Activated CD4-positive, CD25-positive, alpha-beta regulatory T cell treated with anti-CD3 and anti-CD28 coated beads, Interleukin-2, amount 50 U/mL, for 72 hours (primary cell): ENCODE measurements at regions not wholly inside any gene's neighbourhood (a gene's known extent, or its start where the extent isn't known, plus 50 kb on each side); places are given as distances from the start of the nearest gene placed in this dataset.

Source experiments
- DNase-seq: peaks from one replicate; pipeline ENCODE4 v3.0.0; 2021

DNA sequence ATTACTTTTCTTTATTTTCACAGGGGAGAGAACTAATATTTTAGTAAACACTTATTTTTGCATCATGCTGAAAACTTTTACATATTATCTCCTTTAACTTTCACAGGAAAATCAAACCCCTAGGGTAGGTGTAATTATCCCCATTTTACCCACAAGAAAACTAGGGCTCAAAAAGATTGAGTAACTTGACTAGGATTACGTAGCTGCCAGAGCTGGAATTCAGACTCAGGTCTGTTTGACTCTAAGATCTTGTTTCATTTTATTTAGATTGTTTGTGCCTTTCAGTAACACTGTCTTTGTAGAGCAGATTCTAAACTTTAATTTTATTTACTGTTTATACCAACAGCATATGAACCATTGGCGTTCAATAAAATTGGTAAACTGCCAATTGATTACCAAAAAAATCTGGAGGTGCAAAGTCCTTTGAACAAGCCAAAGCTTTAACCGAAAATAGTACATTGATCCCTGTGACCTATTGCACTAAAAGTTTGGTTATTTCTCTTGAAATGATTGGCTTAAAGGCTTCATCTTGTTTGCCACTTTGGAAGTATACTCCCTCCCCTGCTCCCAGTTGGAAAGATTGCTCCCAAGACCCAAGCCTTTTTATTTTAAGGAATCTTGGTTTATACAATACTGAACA lies 71.0 kb upstream of the WDR26 start:
- no peak for DNase-seq

DNA sequence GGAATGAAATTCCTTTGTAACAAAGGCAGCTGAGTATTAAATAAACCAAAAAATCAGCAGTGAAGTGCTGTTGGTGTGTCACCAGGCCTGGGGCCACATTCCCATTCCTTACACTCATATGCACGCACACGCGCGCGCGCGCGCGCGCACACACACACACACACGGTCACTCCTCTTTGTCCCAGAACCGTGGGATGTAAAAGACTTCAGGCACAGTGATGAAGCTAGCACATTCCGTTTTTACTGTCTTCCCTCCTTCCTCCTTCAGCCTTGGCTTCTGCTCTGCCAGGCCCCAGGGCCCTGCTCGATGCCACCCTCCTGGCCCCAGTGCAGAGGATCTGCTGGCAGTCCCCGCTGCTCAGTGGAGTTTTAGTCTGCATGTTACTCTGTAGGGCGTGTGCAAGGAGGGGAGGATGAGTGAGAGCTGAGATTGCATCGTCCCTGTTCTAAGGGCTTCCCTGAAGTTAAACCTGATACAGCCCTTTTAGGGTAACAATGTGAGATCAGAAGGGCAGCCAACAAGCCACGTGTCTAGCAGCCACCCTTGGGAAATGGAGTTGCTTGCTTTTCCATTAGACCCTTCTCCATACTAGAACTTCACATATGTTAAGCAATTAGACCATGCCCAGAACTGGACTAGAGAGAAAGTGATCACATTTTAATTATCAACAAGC lies 71.7 kb upstream of the WDR26 start:
- no peak for DNase-seq

DNA sequence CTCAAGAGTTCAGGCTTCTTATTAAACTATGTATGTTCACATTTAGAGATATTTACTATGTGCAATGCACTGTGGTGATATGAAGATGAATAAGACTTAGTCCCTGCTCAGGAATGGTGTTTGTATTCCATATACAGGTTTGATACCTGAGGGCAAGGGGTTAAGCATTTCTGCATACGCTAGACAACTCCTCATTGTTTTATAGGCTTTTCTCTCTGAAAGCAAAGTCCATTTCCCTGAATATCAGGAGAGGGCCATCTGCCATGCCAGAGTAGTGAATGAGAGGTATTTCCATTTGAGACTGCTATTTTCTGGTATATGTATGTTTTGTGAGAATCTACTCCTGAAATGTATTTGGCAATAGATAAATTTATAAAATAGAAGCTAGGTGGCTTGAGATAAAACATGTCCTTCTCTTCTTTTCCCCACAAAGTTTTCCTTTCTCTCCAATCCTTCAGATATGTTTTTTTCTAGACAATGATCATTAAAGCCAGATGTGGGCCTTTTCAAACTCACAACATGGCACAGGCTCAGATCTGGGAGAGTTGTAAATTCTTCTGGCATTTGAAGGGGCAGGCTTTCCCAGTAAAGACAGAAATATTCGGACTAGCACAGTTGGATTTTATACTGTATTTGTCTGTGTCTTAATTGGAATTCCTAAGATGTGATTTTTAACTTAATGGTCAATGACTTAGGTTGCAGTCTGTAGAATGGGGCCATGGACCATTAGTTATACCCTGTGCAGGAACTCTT lies 73.3 kb upstream of the WDR26 start:
- no peak for DNase-seq

DNA sequence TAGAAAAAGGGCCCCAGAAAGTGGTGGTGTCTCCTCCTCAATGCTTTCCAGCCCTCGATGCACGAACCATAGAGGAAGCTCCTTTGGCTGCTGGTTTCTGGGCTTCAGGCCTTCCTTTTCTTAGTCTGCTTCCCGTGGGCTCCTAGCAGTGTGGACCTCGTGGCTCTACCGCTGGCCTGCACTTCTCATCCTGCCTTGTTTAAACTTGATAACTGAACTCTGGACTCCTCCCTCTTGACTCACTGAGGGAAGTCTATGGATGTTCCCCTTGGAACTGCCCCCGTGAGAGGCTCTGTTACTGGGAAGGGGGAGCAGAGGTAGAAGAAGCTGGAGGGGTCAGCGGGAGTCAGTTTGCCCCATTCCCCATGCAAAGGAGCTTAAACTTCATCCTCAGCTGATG lies 75.3 kb upstream of the WDR26 start:
- no peak for DNase-seq

DNA sequence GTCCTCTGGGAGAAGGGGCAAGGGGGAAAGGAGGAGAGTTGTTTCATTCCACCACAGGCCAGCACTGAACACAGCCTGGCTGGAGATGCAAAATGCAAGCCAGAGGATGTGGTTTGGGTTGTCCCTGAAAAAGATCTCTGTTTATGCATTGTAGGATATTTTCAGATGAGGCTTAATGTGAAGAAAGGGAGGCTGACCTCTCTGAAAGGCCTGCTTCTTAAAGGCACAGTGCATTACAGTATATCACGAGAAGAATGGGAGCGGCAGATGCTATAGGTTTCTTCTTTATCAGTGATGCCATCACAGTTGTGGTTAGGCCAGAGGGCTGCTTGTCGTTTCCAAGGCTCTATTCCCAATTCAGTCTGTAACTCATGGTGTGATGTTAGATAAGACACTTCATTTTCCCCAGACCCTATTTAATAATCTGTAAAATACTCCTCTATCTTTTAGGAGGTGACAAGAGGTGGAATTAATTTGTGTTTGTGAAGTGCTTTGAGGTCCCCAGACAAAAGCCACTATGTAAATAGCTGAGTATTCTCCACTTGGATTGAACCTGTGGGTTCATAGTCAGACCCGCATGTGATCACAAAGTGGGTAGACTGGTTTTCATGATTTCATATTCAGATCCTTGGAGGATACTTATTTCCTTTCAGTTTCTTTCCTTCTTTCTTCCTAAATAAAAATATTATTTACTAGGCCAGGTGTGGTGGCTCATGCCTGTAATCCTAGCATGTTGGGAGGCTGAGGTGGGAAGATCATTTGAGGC lies 76.5 kb upstream of the WDR26 start:
- no peak for DNase-seq

DNA sequence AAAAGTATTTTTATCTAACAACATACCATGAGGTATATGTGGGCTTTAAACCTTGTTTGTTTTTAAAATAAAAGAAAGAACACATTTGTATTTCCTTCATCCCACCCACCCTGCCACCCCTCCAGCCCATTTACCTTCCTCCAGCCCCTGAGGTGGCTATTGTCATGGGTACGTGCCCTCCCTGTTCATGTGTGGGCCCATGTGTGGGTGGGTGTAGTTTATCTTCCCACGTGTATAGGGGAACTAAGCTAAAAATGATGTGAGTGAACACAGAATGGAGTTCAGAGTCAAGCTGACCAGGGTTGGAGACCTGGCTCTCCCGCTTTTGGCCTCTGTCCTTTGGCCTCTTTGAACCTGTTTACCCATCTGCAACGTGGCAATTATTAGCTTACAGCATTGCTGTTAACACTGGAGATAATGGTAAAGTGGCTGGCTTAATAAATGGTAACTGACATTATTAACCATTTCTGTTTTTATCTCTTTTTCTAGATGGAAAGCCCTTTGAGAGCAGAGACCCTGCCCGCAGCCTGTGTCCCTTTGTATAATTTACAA lies 78.1 kb upstream of the WDR26 start:
- no peak for DNase-seq

DNA sequence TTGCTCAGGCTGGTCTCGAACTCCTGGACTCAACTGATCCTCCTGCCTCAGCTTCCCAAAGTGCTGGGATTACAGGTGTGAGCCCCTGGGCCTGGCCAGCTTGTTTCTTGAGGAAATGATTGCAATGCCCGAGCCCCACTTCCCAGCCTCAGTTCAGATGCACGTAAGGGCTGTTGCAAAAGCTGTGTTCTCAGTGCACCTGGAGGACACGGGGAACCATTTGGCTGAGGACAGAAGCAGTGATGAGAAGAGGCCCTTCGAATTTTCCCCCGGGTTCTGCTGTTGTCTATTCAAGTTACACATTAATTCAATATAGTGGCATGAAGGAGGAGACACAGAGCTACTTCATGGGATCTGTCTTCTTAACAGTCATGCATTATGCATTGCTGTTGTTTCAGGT lies 78.8 kb upstream of the WDR26 start:
- DNase-seq, result no peak

DNA sequence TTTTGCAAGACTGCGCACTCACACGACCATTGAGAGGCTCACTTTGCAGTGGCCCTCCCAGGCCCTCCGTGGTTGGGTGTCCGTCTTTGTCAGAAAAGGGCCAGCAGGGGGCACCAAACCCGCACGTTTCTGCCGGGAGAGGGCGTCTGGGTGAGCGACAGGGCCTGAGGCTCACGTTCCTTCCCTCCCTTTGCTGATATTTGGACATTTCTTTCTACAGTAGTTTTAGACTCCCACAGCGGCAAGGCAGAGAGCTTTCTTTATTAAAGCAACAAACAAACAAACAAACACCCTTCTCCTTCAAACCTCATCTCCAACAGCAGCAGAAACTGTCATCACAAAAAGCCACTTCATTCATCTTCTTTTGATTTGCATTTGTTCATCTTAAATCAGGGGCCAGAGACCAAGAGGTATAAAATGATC lies 79.2 kb upstream of the WDR26 start:
- DNase-seq, result peak; percentile 88

DNA sequence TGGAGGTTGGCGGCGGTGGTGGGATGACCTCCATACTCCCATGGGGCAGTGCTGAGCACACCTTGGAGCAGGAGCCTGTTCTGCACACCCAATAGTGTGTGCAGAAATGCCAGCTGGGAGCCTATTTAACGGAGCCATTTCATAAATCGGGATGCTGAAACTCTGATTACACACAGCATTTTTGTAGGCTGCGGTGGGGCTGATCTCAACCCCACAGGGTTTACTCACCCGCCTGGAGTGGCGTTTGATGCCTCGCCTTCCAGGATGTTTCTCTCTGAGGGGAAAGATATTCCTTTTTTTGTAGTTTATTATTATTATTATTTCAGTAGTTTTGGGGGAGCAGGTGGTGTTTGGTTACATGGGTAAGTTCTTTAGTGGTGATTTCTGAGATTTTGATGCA lies 82.6 kb upstream of the WDR26 start:
- DNase-seq, result no peak

DNA sequence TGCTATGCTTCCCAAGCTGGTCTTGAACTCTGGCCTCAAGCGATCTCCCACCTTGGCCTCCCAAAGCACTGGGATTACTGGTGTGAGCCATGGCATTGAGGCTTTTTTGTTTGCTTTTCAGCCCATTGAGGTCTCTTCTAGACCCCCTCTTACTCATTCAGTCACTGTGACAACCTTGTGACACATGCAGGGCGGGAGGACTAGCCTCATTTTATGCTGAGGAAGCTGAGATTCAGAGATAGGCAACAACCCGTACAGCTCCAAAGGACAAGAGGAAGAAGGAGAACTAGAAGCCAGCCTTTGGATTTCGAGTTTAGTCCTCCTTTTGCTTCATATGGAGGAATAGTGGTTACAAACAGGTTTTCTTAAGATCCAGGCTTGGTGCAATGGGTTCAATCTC lies 83.9 kb upstream of the WDR26 start:
- no peak for DNase-seq

DNA sequence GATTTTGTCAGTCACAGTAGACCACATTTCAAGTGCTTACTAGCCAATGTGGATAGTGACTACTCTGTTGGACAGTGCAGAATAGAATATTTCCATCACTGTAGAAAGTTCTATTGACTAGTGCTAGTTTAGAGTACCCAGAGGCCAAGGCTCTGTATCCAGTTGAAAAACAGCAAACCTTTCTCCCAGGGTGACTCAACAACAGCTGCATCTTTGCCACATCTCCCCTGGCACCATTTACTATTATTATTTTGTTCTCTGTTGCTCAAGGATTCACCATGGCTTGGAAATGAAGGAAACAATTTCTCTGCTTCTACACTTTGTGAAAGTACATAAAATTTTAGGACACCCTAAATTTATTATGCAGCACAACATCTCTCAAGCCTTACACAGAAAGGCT lies 85.3 kb upstream of the WDR26 start:
- DNase-seq, result no peak

DNA sequence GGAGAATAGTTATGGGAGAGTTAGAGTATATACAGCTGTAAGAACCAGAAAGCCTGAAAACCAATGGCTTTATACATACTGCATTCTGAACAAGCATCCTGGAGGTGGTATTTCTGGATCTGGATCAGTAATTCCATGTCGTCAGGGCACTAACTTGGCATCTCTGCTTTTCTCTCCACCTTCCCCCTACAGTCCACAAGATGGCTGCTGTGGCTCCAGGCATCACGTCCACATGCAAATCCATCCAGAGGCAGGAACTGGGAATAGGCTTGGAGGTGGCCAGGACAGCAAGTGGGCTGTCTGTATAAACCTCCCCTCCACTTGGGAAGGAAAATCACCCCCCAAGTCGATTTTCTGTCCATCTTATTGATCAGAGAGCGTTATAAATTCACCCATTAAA lies 86.2 kb upstream of the WDR26 start:
- DNase-seq, result no peak

DNA sequence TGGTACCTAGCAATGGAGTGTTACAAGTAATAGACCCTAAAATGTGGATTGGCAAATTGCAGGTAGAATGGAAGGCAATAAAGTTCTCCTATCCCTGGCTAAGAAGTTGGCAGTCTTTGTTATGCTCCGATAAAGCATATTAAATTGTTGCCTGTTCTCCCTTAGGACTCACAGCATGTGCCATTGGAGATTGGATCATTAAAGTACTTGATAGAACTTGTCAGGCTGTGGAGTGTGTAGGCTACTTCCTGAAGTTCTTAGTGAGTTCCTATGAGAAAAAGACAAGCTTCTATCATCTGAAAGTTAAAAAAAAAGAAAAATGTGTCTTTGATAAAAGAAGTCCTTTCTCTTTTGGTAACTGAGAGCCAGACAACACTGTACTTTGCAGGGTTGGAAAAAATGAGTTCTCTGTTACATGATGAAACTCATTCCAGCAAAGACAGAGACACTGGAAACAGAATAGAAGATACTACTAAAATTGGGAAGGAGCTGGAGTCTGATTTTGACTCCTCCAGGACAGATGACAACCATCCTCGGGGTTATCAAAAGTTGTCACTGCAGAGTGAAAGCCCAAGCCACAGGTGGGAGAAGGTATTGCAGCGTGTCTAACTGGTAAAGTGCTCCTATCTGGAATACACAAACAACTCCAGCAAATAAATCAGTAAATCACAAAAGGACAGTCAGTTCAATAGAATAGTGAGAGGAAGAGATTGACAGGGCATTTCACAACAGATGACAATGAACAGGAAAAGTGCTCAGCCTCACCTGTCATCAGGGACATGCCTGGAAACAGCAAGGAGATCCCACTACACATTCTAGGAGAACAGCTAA lies 87.5 kb upstream of the WDR26 start:
- no peak for DNase-seq

DNA sequence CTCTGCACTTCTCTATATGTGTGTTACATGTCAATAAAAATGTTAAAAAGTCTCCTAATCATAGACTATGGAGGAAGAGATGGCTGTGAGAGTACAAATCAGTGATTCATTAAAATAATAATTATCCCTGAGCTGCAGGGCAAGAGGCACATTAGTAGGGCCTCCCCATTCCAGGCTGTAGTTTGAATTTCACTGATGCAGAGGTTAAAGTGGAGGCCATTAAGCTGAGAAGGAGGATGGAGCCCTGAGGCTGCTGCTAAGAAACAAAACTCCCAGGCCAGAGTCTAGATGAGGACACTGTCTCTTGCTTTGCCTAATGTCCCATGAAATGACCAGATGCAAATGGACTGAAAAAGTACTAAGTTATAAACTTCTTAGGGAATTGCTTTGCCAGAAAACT lies 89.1 kb upstream of the WDR26 start:
- DNase-seq, result no peak

DNA sequence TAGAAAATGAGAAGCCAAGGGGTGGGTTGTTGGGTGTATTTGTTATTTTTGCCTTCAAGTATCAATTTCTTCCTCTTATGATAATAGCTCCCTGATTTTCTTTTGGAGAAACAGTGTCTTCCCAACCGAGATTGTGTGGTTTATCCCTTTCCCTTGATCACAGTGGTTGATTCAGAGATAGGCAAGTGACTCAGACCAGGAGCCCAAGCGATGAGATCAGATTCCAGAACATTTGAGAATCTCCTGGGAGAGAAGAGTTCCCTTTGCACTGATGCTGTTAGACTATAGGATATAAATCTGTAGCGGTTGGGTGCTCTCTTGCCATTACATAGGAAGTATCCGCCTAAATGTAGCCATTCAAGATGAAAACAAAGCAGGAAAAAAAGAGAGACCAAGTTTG lies 90.1 kb upstream of the WDR26 start:
- DNase-seq, result no peak

DNA sequence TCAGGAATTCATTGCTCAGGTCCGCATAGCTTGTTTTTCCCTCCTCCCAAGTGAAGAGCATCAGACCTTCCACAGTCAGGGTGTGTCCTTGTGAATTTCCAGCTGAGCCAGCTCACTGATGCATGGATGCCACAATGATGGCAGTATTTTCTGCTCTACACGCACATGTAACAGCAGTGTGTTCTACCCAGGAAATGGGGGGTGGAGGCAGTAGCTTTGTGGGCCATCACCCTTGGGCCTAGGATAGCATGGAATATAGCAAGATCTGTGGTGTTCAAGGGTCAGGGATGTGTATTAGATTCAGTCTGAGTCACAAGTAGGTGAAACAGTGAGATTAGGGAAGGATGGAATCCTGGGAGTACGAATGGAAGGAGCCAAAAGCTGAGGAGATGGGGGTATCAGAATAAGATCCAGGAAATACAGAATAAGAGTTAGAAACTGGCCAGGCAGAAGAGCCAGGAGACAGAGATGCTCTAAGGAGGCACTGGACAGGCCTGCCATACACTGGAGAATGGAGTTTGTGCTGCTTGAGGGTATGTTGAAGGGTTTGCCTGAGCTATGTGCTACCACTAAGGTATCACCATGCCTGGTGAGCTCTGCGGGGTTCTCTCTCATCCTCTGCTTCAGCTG lies 90.6 kb upstream of the CNIH3 start:
- DNase-seq, result no peak

DNA sequence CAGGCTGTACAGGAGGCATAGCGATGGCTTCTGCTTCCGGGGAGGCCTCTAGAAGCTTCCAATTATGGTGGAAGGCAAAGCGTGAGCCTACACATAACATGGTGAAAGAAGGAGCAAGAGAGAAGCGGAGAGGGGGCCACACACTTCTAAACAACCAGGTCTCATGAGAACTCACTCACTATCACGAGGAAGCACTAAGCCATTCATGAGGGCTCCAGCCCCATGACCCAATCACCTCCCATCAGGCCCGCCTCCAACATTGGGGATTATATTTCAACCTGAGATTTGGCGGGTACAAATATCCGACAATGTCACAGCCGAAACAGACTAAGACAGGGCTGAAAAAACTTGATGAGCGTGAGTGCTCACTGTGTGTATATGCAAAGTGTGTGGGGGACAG lies 89.3 kb upstream of the CNIH3 start:
- no peak for DNase-seq

DNA sequence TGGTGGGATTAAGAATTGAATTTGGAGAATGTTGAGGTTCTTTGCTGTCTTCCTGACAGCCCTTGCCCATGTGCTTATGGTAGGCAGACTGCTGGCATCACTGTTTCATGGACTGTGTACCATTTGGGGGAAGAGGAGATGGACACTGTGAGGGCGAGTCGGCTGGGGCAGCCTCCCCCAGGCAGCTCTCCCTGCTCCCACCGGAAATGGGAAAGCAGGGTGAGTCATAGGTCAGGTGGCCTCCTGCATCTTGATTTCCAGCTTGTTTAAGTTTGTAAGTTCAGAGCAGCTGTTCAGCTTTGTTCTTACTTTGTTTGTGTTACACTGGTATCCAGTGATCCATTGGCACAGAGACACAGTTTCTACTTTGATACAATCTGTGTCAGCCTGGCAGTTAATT lies 87.2 kb upstream of the CNIH3 start:
- no peak for DNase-seq

DNA sequence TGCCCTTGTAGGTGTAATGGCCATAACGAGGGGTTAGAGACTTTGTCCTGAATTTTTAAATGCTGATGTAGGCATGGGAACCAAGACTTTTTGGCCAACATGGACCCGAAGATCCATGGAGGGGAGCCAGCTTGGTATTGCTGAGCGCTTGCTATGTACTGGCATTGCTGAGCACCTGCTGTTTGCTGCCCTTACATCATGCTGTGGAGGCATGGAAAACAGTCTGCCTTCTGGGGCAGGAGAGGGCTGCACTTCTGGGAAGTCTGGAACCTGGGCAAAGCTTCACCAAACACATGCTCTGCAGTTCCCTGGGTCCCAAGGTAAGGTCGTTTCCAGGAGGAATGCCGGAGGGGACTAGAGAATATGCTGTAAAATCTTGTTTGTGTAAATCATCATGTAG lies 86.3 kb upstream of the CNIH3 start:
- no peak for DNase-seq

DNA sequence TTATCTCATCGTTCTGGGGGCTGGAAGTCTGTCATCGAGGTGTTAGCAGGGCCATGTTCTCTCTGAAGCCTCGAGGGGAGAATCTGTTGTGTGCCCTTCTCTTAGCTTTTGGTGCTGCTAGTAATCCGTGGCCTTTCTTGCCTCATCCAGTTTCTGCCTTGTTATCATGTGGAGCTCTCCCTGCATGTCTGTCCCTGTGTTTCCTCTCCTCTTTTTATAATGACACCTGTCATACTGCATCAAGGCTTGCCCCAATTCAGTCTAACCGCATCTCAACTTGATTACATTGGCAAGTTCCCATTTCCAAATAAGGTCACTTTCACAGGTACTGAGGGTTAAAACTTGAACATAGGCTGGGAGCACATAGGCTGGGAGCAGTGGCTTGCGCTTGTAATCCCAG lies 82.6 kb upstream of the CNIH3 start:
- DNase-seq, result no peak

DNA sequence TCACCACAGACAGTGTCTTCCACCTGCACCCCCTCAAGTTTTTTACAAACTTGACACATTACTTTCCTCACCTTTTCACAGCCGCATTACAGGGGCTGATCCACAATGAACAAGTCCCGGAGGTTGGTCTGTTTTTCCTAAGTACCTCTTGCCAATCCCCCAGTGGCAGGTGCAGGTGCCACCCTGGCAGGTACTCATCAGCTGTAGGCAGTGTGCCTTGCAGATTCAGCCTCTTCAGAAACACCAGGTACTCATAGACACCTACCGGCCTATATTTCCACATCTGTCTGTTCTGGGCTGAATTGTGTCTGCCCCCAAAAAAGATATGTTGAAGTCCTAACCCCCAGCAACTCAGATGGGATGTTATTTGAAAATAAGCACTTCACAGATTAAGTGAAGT lies 81.4 kb upstream of the CNIH3 start:
- no peak for DNase-seq

DNA sequence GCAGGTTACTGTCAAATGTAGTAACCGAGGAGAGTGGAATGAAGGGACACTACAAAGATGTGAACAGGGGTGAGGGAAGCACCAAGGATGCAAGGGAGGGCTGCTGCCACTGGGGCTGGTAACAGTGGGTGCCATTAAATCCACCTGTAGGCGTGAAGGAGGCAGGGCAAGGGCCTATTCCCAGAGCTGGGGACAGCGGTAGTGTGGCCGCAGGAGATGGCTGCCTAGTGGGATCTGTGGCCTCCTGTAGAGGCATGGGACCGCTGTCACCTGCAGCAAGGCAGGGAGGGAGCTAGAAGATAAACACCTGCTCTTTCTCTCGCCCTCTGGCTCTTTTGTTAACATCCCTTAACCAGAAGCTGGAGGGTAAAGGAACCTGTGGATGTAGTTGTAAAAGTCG lies 80.5 kb upstream of the CNIH3 start:
- DNase-seq, result no peak
